ENCODE measurements at regions not wholly inside any gene's neighbourhood (a gene's known extent, or its start where the extent isn't known, plus 50 kb on each side); places are given as distances from the start of the nearest gene placed in this dataset.

DNA sequence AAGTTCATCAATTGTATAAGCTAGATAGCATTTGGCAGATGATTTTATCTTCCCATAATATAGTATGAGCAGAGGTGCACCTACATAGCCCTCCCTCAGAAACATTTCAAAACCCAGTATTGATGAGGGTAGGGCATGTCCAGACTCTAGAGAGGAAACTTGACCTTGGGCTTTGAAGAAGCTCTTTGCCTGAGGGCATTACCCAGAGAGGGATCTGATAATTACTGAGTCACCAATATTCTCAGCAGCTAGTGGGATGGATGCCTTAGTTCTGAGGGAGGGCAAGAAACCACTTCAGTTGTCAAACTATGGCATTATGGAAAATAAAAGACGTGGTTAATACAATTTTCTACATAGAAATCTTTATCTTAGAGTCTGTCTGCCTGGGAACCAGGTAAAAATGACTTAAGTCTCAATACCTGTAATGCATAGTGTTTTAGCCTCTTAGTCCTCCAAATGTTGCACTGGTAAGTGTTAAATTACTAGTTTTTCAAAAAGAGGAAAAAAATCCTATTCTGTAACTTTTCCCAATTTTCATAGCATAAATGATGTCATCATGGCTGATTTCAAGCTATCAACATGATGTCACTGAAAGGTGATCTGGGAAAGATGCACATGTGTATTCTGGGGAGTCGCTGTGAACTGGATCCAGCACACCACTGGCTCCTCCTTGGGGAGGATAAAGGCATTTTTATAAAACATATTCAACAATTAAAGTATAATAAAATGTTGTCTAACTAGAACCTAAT lies 809.0 kb downstream of the KCTD16 start:
- 53 to 62% methylated on average over 2 of the region's 2 CpGs for WGBS, 2 donors
- no peak for DNase-seq (ENCODE audit: low spot score in 2 of 2)
- intact Hi-C loops (cut with DNase I; ENCODE audit: low total_unique reads), result no loop called here
- no peak for TF ChIP-seq POLR2A (IDR thresholded peaks at IDR 0.05)
- no peak for TF ChIP-seq CTCF (IDR thresholded peaks at IDR 0.05)
- H3K4me3 ChIP-seq (ENCODE audit: low read depth, poor library complexity, severe bottlenecking), result no peak overlapping the region

DNA sequence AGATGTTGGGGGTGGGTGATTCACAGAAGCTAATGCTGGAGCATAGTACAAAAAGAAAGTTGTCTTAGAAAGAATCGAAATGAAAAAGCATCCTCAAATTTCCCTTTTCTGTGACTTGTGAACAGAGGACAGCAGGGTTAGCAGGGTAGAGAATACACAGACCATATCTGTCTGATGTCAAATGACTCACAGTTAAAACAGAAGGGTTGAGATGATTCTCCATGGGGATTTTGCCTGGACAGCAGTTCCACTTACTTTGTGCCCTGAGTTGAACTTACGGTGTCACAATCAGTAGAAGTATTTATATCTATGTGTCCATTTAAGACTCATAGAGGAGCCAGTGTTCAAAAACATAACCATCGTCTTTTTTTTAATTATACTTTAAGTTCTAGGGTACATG lies 801.6 kb downstream of the KCTD16 start:
- intact Hi-C loops (cut with DNase I; ENCODE audit: low total_unique reads), result no loop called here
- TF ChIP-seq POLR2A (IDR thresholded peaks at IDR 0.05) (no peak), CTCF (IDR thresholded peaks at IDR 0.05) (no peak)

GRCh38 chr5:144971108-144971850 lies 800.6 kb downstream of the KCTD16 start:
- no peak for DNase-seq (ENCODE audit: low spot score in 2 of 2)
- no peak for TF ChIP-seq POLR2A (IDR thresholded peaks at IDR 0.05)
- intact Hi-C loops (cut with DNase I; ENCODE audit: low total_unique reads), result no loop called here
- 54 to 58% methylated on average over 6 of the region's 6 CpGs for WGBS, 2 donors
- H3K4me3 ChIP-seq (ENCODE audit: low read depth, poor library complexity, severe bottlenecking), result no peak overlapping the region

More for the DNA sequence above, 801.6 kb downstream of the KCTD16 start:
- 75 to 86% methylated on average over 3 of the region's 3 CpGs for WGBS, 2 donors
- no peak overlapping the region for H3K4me3 ChIP-seq (ENCODE audit: low read depth, poor library complexity, severe bottlenecking)
- no peak for DNase-seq (ENCODE audit: low spot score in 2 of 2)

DNA sequence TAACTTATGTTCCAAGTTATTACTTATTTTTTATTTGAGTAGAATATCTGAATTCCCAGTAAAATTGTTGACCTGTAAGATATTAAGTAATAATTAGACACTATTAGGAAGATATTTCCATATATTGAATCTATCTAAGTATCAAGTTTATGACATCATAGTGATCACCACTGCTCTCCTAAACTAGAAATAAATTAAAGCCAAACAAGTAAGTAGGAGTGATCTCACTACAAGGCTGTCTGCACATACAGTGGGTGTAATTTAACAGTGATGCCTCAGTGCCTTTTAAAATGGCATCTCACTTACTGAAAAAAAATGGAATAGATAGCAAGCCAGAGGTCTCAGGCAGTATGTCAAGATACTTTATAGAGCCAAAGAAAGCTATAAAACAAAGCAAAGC lies 789.6 kb downstream of the KCTD16 start:
- no peak overlapping the region for H3K4me3 ChIP-seq (ENCODE audit: low read depth, poor library complexity, severe bottlenecking)
- TF ChIP-seq POLR2A (IDR thresholded peaks at IDR 0.05) (no peak), CTCF (IDR thresholded peaks at IDR 0.05) (no peak)
- intact Hi-C loops (cut with DNase I; ENCODE audit: low total_unique reads), result no loop called here
- no peak for DNase-seq (ENCODE audit: low spot score in 2 of 2)

DNA sequence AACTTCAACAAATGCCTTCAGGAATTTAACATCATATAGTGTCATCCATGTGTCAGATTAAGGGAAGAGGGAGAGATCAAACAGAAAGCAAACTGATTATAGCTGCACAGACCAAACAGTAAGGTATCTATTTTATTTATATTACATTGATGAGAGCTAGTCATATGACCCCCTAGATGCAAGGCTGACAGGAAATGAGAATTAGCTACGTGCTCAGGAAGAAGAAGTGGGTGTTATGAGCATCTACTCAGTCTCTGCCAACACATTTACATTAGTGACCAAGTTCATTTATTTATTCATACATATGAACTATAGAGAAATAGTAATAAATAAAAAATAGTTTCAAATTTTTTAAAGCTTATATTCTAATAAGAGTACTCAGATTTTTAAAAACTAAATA lies 787.3 kb downstream of the KCTD16 start:
- no peak for DNase-seq (ENCODE audit: low spot score in 2 of 2)
- TF ChIP-seq POLR2A (IDR thresholded peaks at IDR 0.05) (no peak), CTCF (IDR thresholded peaks at IDR 0.05) (no peak)
- intact Hi-C loops (cut with DNase I; ENCODE audit: low total_unique reads), result no loop called here
- no peak overlapping the region for H3K4me3 ChIP-seq (ENCODE audit: low read depth, poor library complexity, severe bottlenecking)
- 10 to 32% methylated on average over 1 of the region's 1 CpG for WGBS, 2 donors

- DNase-seq (ENCODE audit: low spot score in 2 of 2), result no peak
- H3K4me3 ChIP-seq (ENCODE audit: low read depth, poor library complexity, severe bottlenecking), result no peak overlapping the region
- 54 to 65% methylated on average over 2 of the region's 2 CpGs for whole genome bisulfite sequencing, 2 donors
- intact Hi-C loops (cut with DNase I; ENCODE audit: low total_unique reads), result no loop called here
- TF ChIP-seq CTCF (IDR thresholded peaks at IDR 0.05) (no peak), POLR2A (IDR thresholded peaks at IDR 0.05) (no peak)
Observed at GRCh38 chr5:144950996-144951395, 780.3 kb downstream of the KCTD16 start.
